ENCODE measurements at regions not wholly inside any gene's neighbourhood (a gene's known extent, or its start where the extent isn't known, plus 50 kb on each side); places are given as distances from the start of the nearest gene placed in this dataset.

- no peak for TF ChIP-seq CTCF (conservative IDR thresholded peaks at IDR 0.05; ENCODE audit: low read length)
- no peak for TF ChIP-seq EZH2phosphoT487 (IDR thresholded peaks at IDR 0.05; ENCODE audit: borderline replicate concordance)
These were observed 253.4 kb downstream of the NR2F1-AS1 start for GRCh38 chr5:93327605-93328004.

Measured in Loucy (cell line).